HG02642 (cell line): ENCODE measurements at regions not wholly inside any gene's neighbourhood (a gene's known extent, or its start where the extent isn't known, plus 50 kb on each side); places are given as distances from the start of the nearest gene placed in this dataset.
"Not testable (repeated sequence)": the region's sequence is repeated elsewhere in the genome, so short reads cannot be mapped to it uniquely, and the experiment has no call there.

Experiments used
- ATAC-seq: cut with Tn5 transposase; IDR thresholded peaks from one replicate; pipeline ENCODE4 v1.9.1; 2021; ENCODE audit warnings: mild to moderate bottlenecking; ENCODE audit not compliant: unreplicated experiment, poor library complexity

- ATAC-seq = no peak
Observed at GRCh38 chr6:134683783-134684422, 266.0 kb downstream of the ALDH8A1 start.

DNA sequence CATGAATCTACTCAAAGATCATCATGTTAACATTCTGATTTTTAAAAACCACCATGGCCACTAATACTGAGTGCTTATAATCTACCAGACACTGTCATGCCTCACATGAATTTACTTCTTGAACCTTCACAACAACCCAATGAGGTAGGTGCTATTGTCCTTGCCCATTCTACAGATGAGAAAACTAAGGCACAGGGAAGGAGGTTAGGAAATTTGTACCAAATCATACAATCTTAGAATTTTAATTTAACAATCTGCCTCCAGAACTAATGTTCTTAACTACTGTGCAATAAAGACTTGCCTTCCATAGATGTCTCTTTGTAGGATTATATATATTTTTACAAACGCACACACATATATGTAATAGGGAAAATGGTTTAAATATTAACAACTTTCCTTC lies 269.5 kb downstream of the ALDH8A1 start:
- ATAC-seq = no peak

GRCh38 chr6:134680021-134680420 lies 269.9 kb downstream of the ALDH8A1 start:
- ATAC-seq = no peak

- no peak for ATAC-seq
Observed at GRCh38 chr6:134678436-134678889, 271.4 kb downstream of the ALDH8A1 start.

- no peak for ATAC-seq
Observed at GRCh38 chr6:134676307-134677281, 273.3 kb downstream of the ALDH8A1 start.

DNA sequence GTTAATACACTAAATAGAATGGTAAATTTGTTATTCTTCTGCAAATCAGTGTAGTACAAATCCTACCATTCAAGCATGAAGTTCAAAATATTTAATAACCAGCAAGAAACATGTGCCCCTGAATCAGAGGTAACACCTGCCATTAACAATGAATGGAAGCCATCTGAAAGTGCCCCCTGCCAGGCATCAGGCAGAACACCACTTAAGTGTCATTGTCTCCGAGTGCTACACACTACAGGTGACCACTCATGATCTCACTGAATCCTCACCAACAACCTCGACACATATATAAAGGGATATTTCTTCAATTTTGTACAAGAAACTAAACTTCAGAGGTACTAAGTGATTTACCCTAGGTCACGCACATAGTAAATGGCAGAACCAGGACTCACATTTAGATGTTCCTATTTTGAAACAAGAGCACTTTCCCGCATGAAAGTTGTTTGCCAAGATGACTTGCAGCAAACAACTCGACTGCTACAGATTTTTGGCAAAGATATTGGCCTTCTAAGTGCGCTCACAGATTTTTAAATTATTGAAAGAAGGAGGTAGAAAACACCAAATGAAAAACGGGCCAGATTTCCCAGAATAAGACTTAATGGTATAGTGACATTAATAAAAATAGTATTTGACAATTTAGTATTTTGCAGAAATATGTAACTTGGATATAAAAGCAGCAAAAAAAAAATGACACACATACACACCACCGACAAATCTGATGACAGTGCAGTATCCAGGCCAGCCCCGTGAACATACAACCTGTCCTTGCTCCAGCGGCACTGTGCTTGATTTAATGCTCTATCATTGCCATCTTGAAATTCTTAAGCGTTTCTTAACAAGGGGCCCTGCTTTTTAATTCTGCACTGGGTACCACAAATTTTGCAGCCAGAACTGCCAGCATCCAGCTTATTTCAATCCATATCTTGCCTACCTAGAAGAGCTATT lies 274.5 kb downstream of the ALDH8A1 start:
- ATAC-seq = no peak

DNA sequence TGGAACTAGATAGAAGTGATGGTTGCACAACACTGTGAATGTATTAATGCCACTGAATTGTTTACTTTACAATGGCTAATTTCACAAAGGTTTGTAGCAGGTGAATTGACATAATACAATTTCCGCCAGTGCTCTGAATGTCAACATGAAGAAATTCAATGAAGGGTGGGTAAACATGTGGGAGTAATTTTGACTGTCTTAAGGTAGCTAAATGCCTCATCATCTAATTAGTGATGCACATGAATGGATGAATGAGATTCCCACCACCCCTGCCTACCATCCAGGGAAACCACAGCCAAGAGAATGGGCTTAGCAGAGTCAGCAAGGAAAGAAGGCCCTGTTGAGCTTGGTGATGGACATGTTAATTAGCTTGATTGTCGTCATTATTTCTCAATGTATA lies 275.3 kb downstream of the ALDH8A1 start:
- ATAC-seq = no peak

DNA sequence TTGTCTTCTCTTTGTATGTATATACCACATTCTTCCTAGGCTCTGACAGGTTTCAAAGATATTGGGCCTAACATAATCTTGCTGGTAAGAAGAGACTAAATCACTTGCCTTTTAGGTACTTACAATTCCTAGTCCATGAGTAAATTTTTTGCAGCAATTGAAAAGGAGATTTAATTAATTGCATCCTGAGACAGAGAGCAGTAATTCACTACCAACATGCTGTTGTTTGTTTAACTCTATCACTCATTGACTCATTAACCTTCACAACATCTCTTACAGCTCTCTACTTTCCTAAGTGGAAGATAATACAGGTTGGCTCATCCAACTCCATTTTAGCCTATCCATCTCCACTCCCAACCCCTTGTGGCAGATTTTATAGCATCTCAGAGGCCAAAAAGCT lies 280.4 kb downstream of the ALDH8A1 start:
- no peak for ATAC-seq

DNA sequence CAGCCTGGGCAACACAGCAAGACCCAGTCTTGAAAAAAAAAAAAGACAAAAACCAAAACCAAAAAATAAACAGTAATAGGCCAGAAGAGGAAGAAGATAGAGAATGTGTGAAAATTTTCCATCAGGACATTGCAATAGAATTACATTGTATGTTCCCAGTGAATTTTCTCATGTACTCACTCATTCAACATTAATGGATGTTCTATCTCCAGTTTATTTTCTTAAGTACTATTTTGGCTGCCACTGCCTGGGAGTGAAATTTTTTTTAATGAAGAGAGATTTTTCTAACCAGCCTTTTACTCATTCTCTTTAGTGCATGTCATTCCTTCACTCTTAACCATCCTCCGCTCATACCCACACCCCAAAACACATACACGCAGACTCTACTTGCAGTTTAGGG lies 282.8 kb downstream of the ALDH8A1 start:
- ATAC-seq = no peak

DNA sequence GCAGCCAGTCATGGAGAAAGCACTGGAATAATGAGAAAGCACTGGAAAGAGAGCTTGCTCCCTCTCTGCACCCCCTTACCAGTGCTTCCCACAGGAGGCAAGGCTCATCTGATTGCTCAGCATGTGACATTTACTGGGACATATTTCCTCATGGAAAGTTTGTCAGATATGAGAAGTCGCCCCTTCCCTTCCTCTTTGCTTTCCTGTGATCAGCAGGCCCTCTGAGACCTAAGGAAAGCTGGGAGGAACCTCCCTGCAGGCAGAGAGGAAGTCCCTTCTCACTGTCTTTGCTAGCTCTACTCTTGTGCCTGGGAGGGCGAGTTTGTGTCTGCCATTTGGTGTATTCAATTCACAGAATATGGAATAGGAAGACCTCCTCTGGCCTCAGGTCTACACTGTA lies 283.8 kb downstream of the ALDH8A1 start:
- ATAC-seq = no peak

DNA sequence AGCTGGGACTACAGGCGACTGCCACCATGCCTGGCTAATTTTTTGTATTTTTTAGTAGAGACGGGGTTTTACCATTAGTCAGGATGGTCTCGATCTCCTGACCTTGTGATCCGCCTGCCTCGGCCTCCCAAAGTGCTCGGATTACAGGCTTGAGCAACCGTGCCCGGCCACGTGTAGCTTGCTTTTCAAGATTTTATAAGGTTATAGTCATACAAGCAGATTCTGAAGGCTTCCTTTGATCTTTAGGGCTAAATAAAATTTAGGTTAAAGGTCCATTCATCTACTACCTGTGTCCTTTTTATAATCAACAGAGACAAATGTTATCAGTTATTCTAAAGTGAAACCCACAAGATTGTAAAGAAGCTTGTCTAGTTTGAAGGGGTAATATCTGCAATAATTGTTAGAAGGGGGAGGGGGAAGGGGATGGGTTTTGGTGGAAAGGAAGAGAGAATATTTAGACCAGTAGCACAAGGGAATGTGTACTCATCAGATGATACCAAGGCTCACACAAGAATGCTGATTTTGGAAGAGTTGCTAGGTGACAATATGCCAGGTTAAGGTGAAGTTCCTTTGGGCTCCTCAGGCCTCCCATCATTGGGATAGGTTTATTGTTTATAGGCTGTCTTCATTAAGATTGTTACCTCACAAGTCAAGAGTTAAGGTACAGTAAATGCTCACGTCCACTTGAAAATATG lies 284.7 kb downstream of the ALDH8A1 start:
- no peak for ATAC-seq

- ATAC-seq = no peak
Observed at GRCh38 chr6:134663800-134664535, 285.9 kb downstream of the ALDH8A1 start.

- ATAC-seq = no peak
Observed at GRCh38 chr6:134663356-134663755, 286.5 kb downstream of the ALDH8A1 start.

DNA sequence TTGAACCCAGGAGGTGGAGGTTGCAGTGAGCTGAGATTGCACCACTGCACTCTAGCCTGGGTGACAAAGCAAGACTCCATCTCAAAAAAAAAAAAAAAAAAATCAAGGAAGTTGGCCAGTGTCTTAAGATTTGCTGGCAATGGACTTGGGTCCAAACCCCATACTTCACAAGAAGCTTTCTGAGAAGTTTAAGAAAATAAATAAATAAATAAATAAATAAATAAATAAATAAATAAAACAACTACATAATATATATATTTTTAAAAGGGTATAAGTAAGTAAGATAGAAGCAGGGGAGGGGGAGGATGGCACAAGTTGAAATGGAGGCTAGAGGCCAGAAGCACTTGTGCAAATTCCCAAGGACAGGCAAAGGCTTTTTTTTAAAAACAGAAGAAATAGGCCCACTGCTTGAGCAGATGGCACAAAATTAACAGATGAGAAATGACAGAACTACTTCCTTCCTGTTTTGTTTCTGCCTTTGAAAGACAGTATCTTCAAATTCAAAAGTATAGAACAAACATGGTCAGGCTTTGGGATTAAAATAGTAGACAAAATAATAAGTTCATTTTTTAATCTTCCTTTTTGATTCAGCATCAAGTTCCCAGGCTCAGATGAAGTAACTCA lies 287.7 kb downstream of the ALDH8A1 start:
- no peak for ATAC-seq

- ATAC-seq = not testable (repeated sequence)
Observed at GRCh38 chr6:134659885-134660284, 290.0 kb downstream of the ALDH8A1 start.

DNA sequence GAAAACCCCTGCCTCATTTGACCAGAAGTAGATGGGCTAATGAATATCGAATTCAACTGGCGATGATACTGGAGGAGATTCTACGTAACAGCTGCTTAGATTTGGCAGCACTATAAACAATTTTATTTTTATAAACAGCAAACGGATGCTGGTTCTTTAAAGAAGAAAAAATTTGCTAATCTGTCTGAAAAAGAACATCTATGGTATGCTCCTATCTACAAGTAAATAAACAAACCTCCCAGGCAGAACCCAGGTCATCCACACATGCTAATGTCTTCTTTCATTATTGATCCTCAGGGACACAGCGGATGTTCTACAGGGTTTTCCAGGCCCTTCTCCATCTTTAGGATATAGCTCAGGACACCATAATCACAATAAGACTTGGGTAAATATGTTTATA lies 291.3 kb downstream of the ALDH8A1 start:
- no peak for ATAC-seq

DNA sequence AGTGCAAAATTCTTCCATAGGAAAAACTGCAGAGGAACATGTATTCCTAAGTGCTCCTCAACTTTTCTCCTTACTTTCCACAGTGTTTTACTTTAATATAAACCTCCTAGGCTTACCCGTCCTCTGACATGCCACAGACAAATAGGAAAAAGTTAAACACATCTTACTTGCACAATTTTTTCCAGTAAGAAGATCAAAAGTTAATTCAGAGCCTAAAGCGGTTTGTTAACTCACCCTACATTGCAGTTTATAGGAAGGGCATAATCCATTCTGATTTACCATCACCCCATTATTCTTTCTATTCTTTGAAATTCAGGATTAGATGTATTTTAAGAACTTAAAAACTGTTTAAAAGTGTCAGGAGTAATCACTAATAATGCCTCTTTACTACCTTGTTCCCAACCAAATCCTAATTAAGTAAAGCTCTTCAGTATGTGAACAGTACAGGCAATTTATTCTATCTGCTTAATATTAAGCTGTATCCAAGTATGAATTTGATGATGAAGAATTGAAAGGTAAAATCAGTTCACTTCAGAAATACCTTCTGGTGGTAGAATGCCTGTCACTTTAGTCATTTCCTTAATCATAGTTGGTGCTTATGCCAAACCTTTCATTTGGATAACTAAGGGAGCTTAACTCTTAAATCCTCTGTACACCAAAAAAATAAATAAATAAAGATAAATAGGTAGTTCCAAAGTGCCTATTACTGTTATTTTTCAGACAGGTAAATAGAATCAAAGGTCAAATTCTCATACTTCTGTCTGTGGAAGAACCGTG lies 292.0 kb downstream of the ALDH8A1 start:
- ATAC-seq = no peak

DNA sequence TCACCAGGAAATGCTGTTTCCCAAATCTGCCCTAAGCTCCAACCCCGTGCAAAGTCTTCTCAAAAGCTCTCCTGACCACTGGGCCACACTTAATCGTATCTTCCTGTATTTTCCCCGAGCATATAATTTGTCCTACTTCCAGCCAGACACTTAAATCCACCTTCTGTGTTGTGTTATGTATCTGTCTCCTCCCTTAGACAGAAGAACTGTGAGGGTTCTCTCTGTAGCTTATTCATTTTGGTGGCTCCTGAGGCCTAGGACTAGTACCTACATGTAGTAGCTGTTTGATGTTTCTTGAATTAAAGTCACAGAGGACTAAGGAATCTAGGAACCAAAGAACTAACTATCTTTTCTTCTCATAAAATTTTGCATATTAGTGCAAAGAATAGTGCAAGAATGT lies 292.6 kb downstream of the ALDH8A1 start:
- ATAC-seq = no peak
